GM21423 (cell line): ENCODE measurements at regions not wholly inside any gene's neighbourhood (a gene's known extent, or its start where the extent isn't known, plus 50 kb on each side); places are given as distances from the start of the nearest gene placed in this dataset.

Experiments
- ATAC-seq: cut with Tn5 transposase; IDR thresholded peaks from one replicate; pipeline ENCODE4 v1.9.1; 2021; ENCODE audit warnings: mild to moderate bottlenecking, moderate library complexity; ENCODE audit not compliant: unreplicated experiment

- ATAC-seq = no peak
Measured at GRCh38 chr6:22394691-22395090, 97.9 kb upstream of the PRL start.

GRCh38 chr6:22399693-22400092 is 102.9 kb upstream of the PRL start:
- ATAC-seq = no peak

GRCh38 chr6:22401206-22401605 is 104.4 kb upstream of the PRL start:
- no peak for ATAC-seq

GRCh38 chr6:22401932-22402331 is 105.1 kb upstream of the PRL start:
- ATAC-seq = no peak

- no peak for ATAC-seq
Measured at GRCh38 chr6:22409486-22409885, 112.7 kb upstream of the PRL start.

GRCh38 chr6:22411376-22412105 is 114.7 kb upstream of the PRL start:
- no peak for ATAC-seq

DNA sequence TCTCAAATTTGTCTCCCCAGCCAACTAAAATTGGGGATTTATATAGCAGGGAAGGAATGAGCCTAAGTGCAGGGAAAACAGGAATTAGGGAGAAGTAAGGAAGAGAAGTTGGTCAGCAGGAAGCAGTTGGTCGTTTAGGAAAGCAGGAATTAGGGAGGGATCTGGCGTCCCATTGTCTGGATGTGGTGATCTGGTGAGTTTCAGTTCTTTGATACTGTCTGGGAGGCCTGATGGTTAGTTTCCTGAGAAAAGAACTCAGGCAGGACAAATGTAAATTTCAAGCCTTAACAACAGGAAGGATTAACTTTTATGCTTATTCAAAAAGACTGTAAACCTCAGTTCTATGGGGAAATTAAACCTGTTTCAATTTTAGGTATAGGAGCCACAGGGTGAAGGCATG is 116.2 kb upstream of the PRL start:
- ATAC-seq = no peak

DNA sequence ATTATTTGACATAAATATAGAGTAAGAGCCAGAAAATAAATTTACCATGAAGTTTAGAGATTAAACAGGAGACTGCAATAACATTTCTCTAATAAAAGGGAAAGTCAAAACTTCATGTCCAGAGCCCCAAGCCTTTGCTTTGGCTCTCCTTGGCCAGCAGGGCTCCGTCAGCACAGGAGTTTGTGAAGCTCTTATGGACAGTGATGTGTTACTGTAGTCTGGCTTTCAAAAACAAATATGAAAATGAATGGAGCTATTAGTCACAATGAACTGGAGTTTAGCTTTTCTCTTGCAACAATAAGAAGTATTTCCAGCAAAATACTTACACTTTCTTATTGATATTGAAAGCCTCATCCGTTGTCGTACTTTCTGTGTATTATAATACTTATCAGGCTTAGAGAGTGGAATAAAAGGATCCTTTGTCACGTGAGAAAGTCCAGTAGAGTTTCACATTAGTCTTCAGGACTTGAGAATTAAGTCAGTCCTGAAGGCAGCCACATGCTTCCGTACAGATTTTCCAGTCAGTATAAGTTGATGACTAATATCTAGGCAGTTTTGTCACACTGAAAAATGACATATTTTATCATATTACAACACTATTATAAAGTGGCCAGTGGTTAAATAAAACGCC is 117.0 kb upstream of the PRL start:
- ATAC-seq = no peak

- ATAC-seq = no peak
Measured at GRCh38 chr6:22418714-22419113, 121.9 kb upstream of the PRL start.

DNA sequence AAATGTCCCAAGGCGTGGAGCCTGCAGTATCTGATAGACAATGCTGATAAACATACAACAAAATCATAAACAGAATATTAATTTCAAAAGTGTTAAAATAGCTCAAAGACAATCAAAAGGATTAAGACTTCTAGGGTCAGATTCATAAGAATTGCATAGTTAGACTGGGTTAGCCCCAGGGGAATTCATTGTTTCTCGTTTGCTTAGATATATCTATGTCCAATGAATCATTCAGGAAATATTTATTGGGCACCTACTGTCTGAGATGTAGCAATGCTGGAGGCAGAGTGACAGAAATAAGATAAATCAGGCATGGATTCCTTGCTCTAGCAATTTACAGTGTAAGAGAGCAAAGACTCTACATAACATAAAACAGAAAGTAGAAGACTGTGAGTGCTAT is 124.4 kb upstream of the PRL start:
- no peak for ATAC-seq

- no peak for ATAC-seq
Measured at GRCh38 chr6:22424196-22424595, 127.4 kb upstream of the PRL start.

- ATAC-seq = no peak
Measured at GRCh38 chr6:22432060-22432459, 135.2 kb upstream of the PRL start.

DNA sequence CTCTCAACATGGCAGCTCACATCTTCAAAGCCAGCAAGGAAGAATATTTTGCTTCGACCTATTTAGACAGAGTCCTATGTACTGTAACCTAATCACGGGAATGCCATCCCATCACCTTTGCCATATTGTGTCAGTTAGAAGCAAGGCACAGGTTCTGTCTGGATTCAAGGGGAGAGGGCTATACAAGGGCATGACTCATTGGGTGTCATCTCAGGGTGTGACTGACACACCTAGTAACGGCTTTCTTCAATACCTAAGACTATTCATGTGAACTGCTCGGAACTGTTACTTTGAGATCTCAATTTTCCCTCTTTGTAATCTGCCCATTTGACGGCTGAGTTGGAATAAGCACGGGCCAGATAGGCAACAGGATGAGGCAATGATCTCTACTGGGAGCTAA is 135.6 kb upstream of the HDGFL1 start:
- ATAC-seq = no peak

- ATAC-seq = no peak
Measured at GRCh38 chr6:22435151-22435550, 134.2 kb upstream of the HDGFL1 start.

DNA sequence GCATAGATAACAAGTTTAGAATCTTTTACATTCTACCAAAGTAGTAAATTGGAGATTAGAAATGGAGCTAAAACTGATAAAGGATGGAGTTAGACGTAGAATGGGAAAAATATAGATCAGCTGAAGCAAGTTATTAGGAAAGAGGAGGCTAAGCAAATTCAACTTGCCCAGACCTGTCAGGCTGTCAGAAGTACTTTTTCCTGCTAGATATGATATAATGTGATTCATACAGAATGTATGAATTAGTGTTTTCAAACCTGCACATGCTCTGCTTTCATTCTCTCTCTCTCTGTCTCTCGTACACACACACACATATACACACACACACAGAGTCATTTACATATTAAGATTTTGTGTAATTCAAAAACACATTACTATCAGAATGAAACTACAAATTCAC is 133.2 kb upstream of the HDGFL1 start:
- no peak for ATAC-seq

GRCh38 chr6:22437665-22438064 is 131.7 kb upstream of the HDGFL1 start:
- no peak for ATAC-seq

GRCh38 chr6:22442826-22443225 is 126.5 kb upstream of the HDGFL1 start:
- no peak for ATAC-seq

GRCh38 chr6:22444330-22444729 is 125.0 kb upstream of the HDGFL1 start:
- no peak for ATAC-seq

DNA sequence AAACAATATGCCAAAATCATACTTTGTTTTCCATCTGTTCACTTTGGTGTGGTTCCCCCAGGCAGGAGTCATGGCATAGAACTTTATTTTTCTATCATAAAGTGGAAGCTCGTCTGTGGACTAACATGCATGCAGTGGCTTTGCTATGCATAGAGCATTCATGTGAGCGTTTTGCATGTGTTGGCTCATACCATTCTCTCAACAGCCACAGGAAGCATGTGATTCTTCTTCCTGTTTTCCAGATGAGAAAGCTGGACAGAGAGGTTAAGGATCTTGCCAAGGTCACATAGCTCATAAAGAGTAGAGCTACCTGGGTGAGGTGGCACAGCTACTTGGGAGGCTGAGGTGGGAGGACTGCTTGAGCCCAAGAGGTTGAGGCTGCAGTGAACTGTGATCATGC is 123.4 kb upstream of the HDGFL1 start:
- ATAC-seq = no peak

- ATAC-seq = no peak
Measured at GRCh38 chr6:22447249-22448196, 121.8 kb upstream of the HDGFL1 start.

DNA sequence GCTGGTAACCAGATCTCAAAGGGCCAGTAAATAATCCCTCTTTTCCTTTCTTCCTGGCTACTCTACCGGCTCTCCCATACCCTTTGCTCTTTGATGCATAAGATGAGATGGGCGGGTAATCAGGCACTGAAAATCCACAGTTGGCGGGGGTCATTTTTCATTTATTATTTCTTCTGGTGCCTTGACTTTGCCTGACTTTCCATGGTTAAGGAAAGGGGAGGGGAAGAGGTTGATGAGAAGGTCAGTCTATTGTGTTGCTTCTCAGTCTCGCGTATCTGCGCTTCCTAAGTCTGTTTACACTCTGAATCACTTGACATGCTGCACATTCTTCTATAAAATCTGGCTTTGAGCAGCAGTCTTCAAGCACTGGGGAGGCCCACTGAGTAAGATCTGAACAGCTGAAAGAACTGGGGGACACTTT is 121.1 kb upstream of the HDGFL1 start:
- no peak for ATAC-seq

DNA sequence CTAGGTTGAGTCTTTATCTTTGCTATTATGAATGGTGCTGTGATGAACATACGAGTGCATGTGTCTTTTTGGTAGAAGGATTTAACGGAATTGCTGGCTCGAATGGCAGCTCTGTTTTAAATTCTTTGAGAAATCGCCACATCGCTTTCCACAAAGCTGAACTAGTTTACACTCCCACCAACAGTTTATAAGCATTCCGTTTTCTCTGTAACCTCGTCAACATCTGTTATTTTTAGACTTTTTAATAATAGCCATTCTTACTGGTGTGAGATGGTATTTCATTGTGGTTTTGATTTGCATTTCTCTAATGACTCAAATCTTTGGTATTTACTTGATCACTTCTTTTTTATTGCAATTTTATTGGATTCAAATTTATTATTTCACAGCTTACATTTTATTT is 117.4 kb upstream of the HDGFL1 start:
- ATAC-seq = no peak
